ENCODE measurements at regions not wholly inside any gene's neighbourhood (a gene's known extent, or its start where the extent isn't known, plus 50 kb on each side); places are given as distances from the start of the nearest gene placed in this dataset.

- H3K4me3 ChIP-seq (ENCODE audit: low read depth, low read length), result no peak overlapping the region
- in situ Hi-C loops (cut with HindIII; ENCODE audit: low sequenced_read_pairs), result no loop called here
- TF ChIP-seq CTCF (IDR thresholded peaks at IDR 0.05; ENCODE audit: low read depth, low read length, missing control alignments), result no peak
- DNase-seq (ENCODE audit: low read depth), result no peak
These were observed 245.5 kb downstream of the SMARCA2 start for GRCh38 chr9:2260417-2261306.

- no peak overlapping the region for H3K4me3 ChIP-seq (ENCODE audit: low read depth, low read length)
- in situ Hi-C loops (cut with HindIII; ENCODE audit: low sequenced_read_pairs), result no loop called here
- TF ChIP-seq CTCF (IDR thresholded peaks at IDR 0.05; ENCODE audit: low read depth, low read length, missing control alignments), result no peak
- DNase-seq (ENCODE audit: low read depth), result no peak
These were observed 246.4 kb downstream of the SMARCA2 start for GRCh38 chr9:2261421-2262103.

- TF ChIP-seq CTCF (IDR thresholded peaks at IDR 0.05; ENCODE audit: low read depth, low read length, missing control alignments), result no peak
- DNase-seq (ENCODE audit: low read depth), result peak; percentile 50
- in situ Hi-C loops (cut with HindIII; ENCODE audit: low sequenced_read_pairs), result no loop called here
- H3K4me3 ChIP-seq (ENCODE audit: low read depth, low read length), result no peak overlapping the region
These were observed 247.4 kb downstream of the SMARCA2 start for GRCh38 chr9:2262386-2263071.

GRCh38 chr9:2263111-2263510 lies 248.0 kb downstream of the SMARCA2 start:
- no peak for TF ChIP-seq CTCF (IDR thresholded peaks at IDR 0.05; ENCODE audit: low read depth, low read length, missing control alignments)
- DNase-seq (ENCODE audit: low read depth), result no peak
- in situ Hi-C loops (cut with HindIII; ENCODE audit: low sequenced_read_pairs), result no loop called here
- no peak overlapping the region for H3K4me3 ChIP-seq (ENCODE audit: low read depth, low read length)

- H3K4me3 ChIP-seq (ENCODE audit: low read depth, low read length), result no peak overlapping the region
- in situ Hi-C loops (cut with HindIII; ENCODE audit: low sequenced_read_pairs), result no loop called here
- DNase-seq (ENCODE audit: low read depth), result no peak
These were observed 248.5 kb downstream of the SMARCA2 start for GRCh38 chr9:2263665-2264064.

More at GRCh38 chr9:2263665-2264064, 248.5 kb downstream of the SMARCA2 start:
- TF ChIP-seq CTCF (IDR thresholded peaks at IDR 0.05; ENCODE audit: low read depth, low read length, missing control alignments), result no peak

Measured in astrocyte of the cerebellum (primary cell).